CD14-positive monocyte (primary cell): ENCODE measurements at regions not wholly inside any gene's neighbourhood (a gene's known extent, or its start where the extent isn't known, plus 50 kb on each side); places are given as distances from the start of the nearest gene placed in this dataset.
"Not testable (repeated sequence)": the region's sequence is repeated elsewhere in the genome, so short reads cannot be mapped to it uniquely, and the experiment has no call there.

Experiments
- DNase-seq, 3 donors: peaks; one replicate each; pipeline ENCODE4 v3.0.0-alpha.2; 2011 to 2022
- H2AFZ ChIP-seq: 2 replicates; pipeline ENCODE4 v1.6.0; 2012; ENCODE audit warnings: mild to moderate bottlenecking, low read depth, low read length, inconsistent platforms; ENCODE audit not compliant: insufficient read depth, poor library complexity, severe bottlenecking
- H3K27ac ChIP-seq, 2 donors: 1 replicate in 1 of 2; 2 replicates in 1 of 2; pipeline ENCODE4 v1.5.1; 2012 to 2013; ENCODE audit warnings: low read length in 2 of 2, control low read depth in 1 of 2, inconsistent platforms in 1 of 2, low read depth in 1 of 2, mild to moderate bottlenecking in 1 of 2
- H3K27me3 ChIP-seq, 2 donors: one replicate each; pipeline versions ENCODE4 v1.6.0 to v1.6.1; 2011 to 2013; ENCODE audit warnings: low read length in 2 of 2; ENCODE audit not compliant: control insufficient read depth in 2 of 2, insufficient read depth in 2 of 2
- H3K36me3 ChIP-seq, 2 donors: replicated peaks in 1 of 2; 1 replicate in 1 of 2; 2 replicates in 1 of 2; pipeline versions ENCODE4 v1.5.1 to v1.6.1; 2012 to 2013; ENCODE audit warnings: low read length in 2 of 2, control low read depth in 1 of 2, inconsistent platforms in 1 of 2, mild to moderate bottlenecking in 1 of 2; ENCODE audit not compliant: insufficient read depth in 2 of 2, control insufficient read depth in 1 of 2
- H3K4me1 ChIP-seq, 2 donors: 1 replicate in 1 of 2; 2 replicates in 1 of 2; pipeline versions ENCODE4 v1.5.1 to v1.6.1; 2012 to 2013; ENCODE audit warnings: low read length in 2 of 2, control low read depth in 1 of 2, inconsistent platforms in 1 of 2, mild to moderate bottlenecking in 1 of 2, moderate library complexity in 1 of 2; ENCODE audit not compliant: insufficient read depth in 2 of 2, control insufficient read depth in 1 of 2
- H3K4me2 ChIP-seq: replicated peaks from 2 replicates; pipeline ENCODE3; 2012; ENCODE audit warnings: low read length, moderate library complexity, mild to moderate bottlenecking; ENCODE audit not compliant: poor library complexity, severe bottlenecking; ENCODE audit errors: extremely low read depth
- H3K4me3 ChIP-seq, 3 experiments: fragments of 200-600 bp in 1 of 3; sonication (generic) in 1 of 3; replicated peaks in 1 of 3; 1 replicate in 2 of 3; 2 replicates in 1 of 3; pipeline ENCODE4 v1.5.1; 2011 to 2013; ENCODE audit warnings: low read length in 3 of 3, mild to moderate bottlenecking in 3 of 3, control low read depth in 2 of 3, low read depth in 2 of 3, inconsistent platforms in 1 of 3, moderate library complexity in 1 of 3
- H3K79me2 ChIP-seq: 2 replicates; pipeline ENCODE4 v1.6.0; 2012; ENCODE audit warnings: mild to moderate bottlenecking, control low read depth, inconsistent platforms, low read length, moderate library complexity; ENCODE audit not compliant: insufficient read depth
- H3K9ac ChIP-seq: 2 replicates; pipeline ENCODE4 v1.6.0; 2017; ENCODE audit warnings: low read length, mild to moderate bottlenecking; ENCODE audit not compliant: insufficient read depth, poor library complexity, severe bottlenecking
- H3K9me3 ChIP-seq, 2 donors: replicated peaks in 1 of 2; 1 replicate in 1 of 2; 2 replicates in 1 of 2; pipeline versions ENCODE4 v1.5.1 to v1.6.1; 2012 to 2013; ENCODE audit warnings: low read length in 2 of 2, control low read depth in 1 of 2; ENCODE audit not compliant: control insufficient read depth in 1 of 2, insufficient read depth in 1 of 2
- H4K20me1 ChIP-seq: 2 replicates; pipeline ENCODE4 v1.6.0; 2012; ENCODE audit warnings: mild to moderate bottlenecking, low read length, control low read depth, moderate library complexity; ENCODE audit not compliant: insufficient read depth
- H3K27ac Mint-ChIP-seq, 7 donors: one replicate each; pipeline ENCODE4 v1.8.0; 2020; ENCODE audit warnings: mild to moderate bottlenecking in 7 of 7, mixed read lengths in 7 of 7, moderate library complexity in 6 of 7, inconsistent platforms in 2 of 7
- H3K27me3 Mint-ChIP-seq, 3 donors: one replicate each; pipeline ENCODE4 v1.8.0; 2021 to 2022; ENCODE audit warnings: low read depth in 3 of 3, mild to moderate bottlenecking in 3 of 3, mixed read lengths in 3 of 3, moderate library complexity in 3 of 3, inconsistent platforms in 1 of 3
- H3K36me3 Mint-ChIP-seq, 2 donors: one replicate each; pipeline ENCODE4 v1.8.0; 2020; ENCODE audit warnings: mixed read lengths in 2 of 2, inconsistent platforms in 1 of 2, mild to moderate bottlenecking in 1 of 2
- H3K4me1 Mint-ChIP-seq: one replicate; pipeline ENCODE4 v1.8.0; 2020; ENCODE audit warnings: mild to moderate bottlenecking, mixed read lengths
- H3K4me3 Mint-ChIP-seq, 2 donors: one replicate each; pipeline ENCODE4 v1.8.0; 2020; ENCODE audit warnings: mild to moderate bottlenecking in 2 of 2, mixed read lengths in 2 of 2, moderate library complexity in 1 of 2
- H3K9me3 Mint-ChIP-seq, 7 donors: one replicate each; pipeline ENCODE4 v1.8.0; 2020 to 2022; ENCODE audit warnings: mixed read lengths in 7 of 7, mild to moderate bottlenecking in 6 of 7, moderate library complexity in 6 of 7, inconsistent platforms in 2 of 7
- WGBS: methylation state at CpG from one replicate; pipeline ENCODE4 v1.1.5; 2013; ENCODE audit warnings: missing lambda C conversion rate; ENCODE audit not compliant: insufficient coverage; 5-methylcytosine and 5-hydroxymethylcytosine counted together
- intact Hi-C, 2 donors: fragments of 100-400 bp; cut with micrococcal nuclease; formaldehyde crosslinking; loops; one replicate each; pipeline versions ENCODE4 v1.15.0 to v1.15.1; 2023

DNA sequence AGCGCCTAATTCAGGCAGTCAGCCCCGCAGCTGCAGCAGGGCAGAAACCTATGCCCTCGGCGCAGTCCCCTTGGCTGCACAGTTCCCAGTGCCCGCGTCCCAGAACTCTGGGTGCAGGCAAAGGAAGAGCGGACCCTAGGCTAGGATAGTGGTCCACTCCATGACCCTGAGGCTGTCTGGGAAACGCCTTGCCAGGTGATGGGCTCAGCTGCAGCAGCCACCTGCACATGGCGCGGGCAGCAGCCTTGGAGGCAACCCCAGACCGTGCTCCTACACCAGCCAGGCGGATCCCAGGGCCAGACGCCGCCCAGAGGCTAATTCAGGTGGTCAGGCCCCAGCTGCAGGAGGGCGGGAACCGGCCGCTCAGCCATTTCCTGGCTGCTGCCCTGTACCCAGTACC is 83.0 kb downstream of the POTEC start:
- H3K27ac Mint-ChIP-seq, H2AFZ ChIP-seq, H3K4me1 Mint-ChIP-seq, H3K79me2 ChIP-seq, H3K27ac ChIP-seq, H3K4me3 Mint-ChIP-seq, H3K4me2 ChIP-seq, H3K4me1 ChIP-seq, H4K20me1 ChIP-seq, intact Hi-C loops, H3K36me3 ChIP-seq, H3K27me3 ChIP-seq, H3K4me3 ChIP-seq, DNase-seq, H3K9ac ChIP-seq, H3K36me3 Mint-ChIP-seq: not testable (repeated sequence)
- peaks cover 0 to 11% of the 10 kb centered on the region in 2 donors for H3K9me3 ChIP-seq
- Mint-ChIP-seq H3K9me3 (peaks cover 7 to 21% (median 12%) of the 10 kb centered on the region in 7 donors), H3K27me3 (peaks cover 2 to 24% (median 12%) of the 10 kb centered on the region in 3 donors)
- WGBS = 92% methylated on average over 17 of the region's 17 CpGs

DNA sequence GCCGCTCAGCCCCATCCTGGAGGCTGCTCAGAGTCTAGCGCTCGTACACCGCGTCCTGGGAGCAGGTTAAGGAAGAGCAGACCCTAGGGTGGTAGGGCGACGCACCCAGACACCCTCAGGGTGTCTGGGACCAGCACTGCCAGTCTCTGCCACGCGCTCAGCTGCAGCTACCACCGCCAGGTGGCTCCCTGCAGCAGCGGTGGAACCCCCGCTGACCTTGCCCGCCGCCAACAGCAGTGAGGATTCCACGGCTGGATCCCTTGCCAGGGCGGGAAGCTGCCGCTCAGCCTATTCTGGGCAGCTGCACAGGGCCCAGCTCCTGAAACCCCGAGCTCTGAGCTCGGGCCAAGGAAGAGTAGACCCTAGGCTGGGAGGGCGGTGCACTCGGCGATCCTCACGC is 83.6 kb downstream of the POTEC start:
- H2AFZ ChIP-seq, H3K9ac ChIP-seq, H3K79me2 ChIP-seq, H3K4me2 ChIP-seq, H3K27ac Mint-ChIP-seq, H3K4me1 ChIP-seq, H3K27ac ChIP-seq, H3K4me1 Mint-ChIP-seq, DNase-seq, H3K27me3 ChIP-seq, intact Hi-C loops, H3K4me3 ChIP-seq, H3K36me3 ChIP-seq, H4K20me1 ChIP-seq, H3K36me3 Mint-ChIP-seq, H3K4me3 Mint-ChIP-seq: not testable (repeated sequence)
- Mint-ChIP-seq H3K27me3 (peaks cover 4 to 24% (median 14%) of the 10 kb centered on the region in 3 donors), H3K9me3 (peaks cover 7 to 21% (median 11%) of the 10 kb centered on the region in 7 donors)
- 92% methylated on average over 16 of the region's 23 CpGs for WGBS
- H3K9me3 ChIP-seq = peaks cover 0 to 11% of the 10 kb centered on the region in 2 donors
